Suprapubic skin (tissue), 4 donors: ENCODE measurements at regions not wholly inside any gene's neighbourhood (a gene's known extent, or its start where the extent isn't known, plus 50 kb on each side); places are given as distances from the start of the nearest gene placed in this dataset.

Experiments
- DNase-seq, 2 donors: peaks; one replicate each; pipeline ENCODE4 v3.0.0-alpha.2; 2019; ENCODE audit warnings: low spot score in 2 of 2
- H3K27ac ChIP-seq: fragments of 200-600 bp; sonication (generic); one replicate; pipeline ENCODE4 v1.5.1; 2019
- H3K27me3 ChIP-seq: fragments of 200-600 bp; sonication (generic); one replicate; pipeline ENCODE4 v1.5.1; 2019
- H3K36me3 ChIP-seq: fragments of 200-600 bp; sonication (generic); one replicate; pipeline ENCODE4 v1.5.1; 2019
- H3K4me1 ChIP-seq: fragments of 200-600 bp; sonication (generic); one replicate; pipeline ENCODE4 v1.5.1; 2019
- H3K4me3 ChIP-seq: fragments of 200-600 bp; sonication (generic); one replicate; pipeline ENCODE4 v1.5.1; 2019; ENCODE audit warnings: mild to moderate bottlenecking
- H3K9me3 ChIP-seq: fragments of 200-600 bp; sonication (generic); one replicate; pipeline ENCODE4 v1.5.1; 2019
- EP300 ChIP-seq: sonication (generic); formaldehyde crosslinking; IDR thresholded peaks from one replicate; pipeline ENCODE4 v1.6.1; 2017; ENCODE audit warnings: antibody characterized with exemption
- POLR2A ChIP-seq, 2 donors: fragments of 450-650 bp; IDR thresholded peaks; one replicate each; pipeline ENCODE4 v1.6.1; 2017; ENCODE audit warnings: antibody characterized with exemption in 2 of 2, mild to moderate bottlenecking in 2 of 2, moderate library complexity in 2 of 2
- POLR2AphosphoS5 ChIP-seq, 3 donors: sonication (generic); formaldehyde crosslinking; IDR thresholded peaks; one replicate each; pipeline ENCODE4 v1.6.1; 2017; ENCODE audit warnings: antibody characterized with exemption in 3 of 3
- WGBS: methylation state at CpG from one replicate; pipeline ENCODE4 v1.1.5; 2018; 5-methylcytosine and 5-hydroxymethylcytosine counted together
- TF ChIP-seq, protein P1 (sequence below), 2 donors: fragments of 200-600 bp in 1 of 2; fragments of 450-650 bp in 1 of 2; sonication (generic) in 1 of 2; IDR thresholded peaks; one replicate each; pipeline ENCODE4 v1.5.1; 2016 to 2019; ENCODE audit warnings: antibody characterized with exemption in 2 of 2, mild to moderate bottlenecking in 1 of 2, moderate library complexity in 1 of 2

DNA sequence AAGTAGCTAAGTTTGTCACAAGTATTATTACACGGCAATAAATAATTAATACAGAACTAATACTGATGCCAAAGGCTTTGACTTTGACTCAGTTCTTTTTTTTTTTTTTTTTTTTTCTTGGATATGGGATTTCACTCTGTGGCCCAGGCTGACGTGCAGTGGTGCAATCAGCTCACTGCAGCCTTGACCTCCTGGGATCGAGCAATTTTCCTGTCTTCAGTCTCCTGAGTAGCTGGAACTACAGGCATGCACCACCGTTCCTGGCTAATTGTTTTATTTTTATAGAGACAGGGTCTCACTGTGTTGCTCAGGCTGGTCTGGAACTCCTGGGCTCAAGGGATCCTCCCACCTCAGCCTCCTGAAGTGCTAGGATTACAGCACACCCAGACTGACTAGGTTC lies 284.5 kb downstream of the SS18 start:
- 89% methylated on average over 4 of the region's 4 CpGs for WGBS
- H3K4me3 ChIP-seq, result no peak overlapping the region
- H3K36me3 ChIP-seq, result no peaks in the 10 kb centered on the region
- peak overlapping the region; percentile 36 for H3K27ac ChIP-seq
- no peak for TF ChIP-seq EP300
- TF ChIP-seq, protein P1, sequence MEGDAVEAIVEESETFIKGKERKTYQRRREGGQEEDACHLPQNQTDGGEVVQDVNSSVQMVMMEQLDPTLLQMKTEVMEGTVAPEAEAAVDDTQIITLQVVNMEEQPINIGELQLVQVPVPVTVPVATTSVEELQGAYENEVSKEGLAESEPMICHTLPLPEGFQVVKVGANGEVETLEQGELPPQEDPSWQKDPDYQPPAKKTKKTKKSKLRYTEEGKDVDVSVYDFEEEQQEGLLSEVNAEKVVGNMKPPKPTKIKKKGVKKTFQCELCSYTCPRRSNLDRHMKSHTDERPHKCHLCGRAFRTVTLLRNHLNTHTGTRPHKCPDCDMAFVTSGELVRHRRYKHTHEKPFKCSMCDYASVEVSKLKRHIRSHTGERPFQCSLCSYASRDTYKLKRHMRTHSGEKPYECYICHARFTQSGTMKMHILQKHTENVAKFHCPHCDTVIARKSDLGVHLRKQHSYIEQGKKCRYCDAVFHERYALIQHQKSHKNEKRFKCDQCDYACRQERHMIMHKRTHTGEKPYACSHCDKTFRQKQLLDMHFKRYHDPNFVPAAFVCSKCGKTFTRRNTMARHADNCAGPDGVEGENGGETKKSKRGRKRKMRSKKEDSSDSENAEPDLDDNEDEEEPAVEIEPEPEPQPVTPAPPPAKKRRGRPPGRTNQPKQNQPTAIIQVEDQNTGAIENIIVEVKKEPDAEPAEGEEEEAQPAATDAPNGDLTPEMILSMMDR (IDR thresholded peaks at IDR 0.05), result no peak
- TF ChIP-seq POLR2A (IDR thresholded peaks at IDR 0.05), result no peak
- no peak for TF ChIP-seq POLR2AphosphoS5 (IDR thresholded peaks at IDR 0.05)
- H3K27me3 ChIP-seq, result no peaks in the 10 kb centered on the region
- H3K9me3 ChIP-seq, result no peaks in the 10 kb centered on the region
- DNase-seq, result no peak
- H3K4me1 ChIP-seq, result no peaks in the 10 kb centered on the region

DNA sequence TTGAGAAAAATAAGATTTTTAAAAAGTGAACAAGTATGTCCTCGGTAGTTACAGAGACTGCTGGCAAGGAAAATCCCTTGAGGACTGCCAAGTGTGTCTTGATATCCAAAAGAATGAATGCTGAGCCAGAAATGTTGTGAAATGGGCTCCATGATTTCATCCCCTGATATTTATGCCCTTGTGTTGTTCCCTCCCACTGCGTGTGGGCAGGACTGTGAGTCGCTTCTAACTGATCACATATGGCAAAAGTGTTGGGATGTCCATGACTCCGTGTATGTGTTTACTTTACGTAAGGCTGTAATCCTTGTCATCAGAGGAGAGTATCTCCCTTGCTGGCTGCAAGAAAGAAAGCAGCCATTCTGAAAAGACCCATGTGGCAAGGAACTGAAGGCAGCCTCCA lies 285.1 kb downstream of the SS18 start:
- H3K9me3 ChIP-seq, result no peaks in the 10 kb centered on the region
- no peaks in the 10 kb centered on the region for H3K27me3 ChIP-seq
- peak in 1 of 2 donors; percentile 70 for DNase-seq
- H3K4me3 ChIP-seq, result no peak overlapping the region
- H3K4me1 ChIP-seq, result no peaks in the 10 kb centered on the region
- no peaks in the 10 kb centered on the region for H3K36me3 ChIP-seq
- 35% methylated on average over 5 of the region's 5 CpGs for WGBS
- TF ChIP-seq POLR2AphosphoS5 (IDR thresholded peaks at IDR 0.05), result peak in 1 of 3 donors; percentile 15
- TF ChIP-seq, protein P1 (IDR thresholded peaks at IDR 0.05), result no peak
- peak overlapping the region; percentile 36 for H3K27ac ChIP-seq

DNA sequence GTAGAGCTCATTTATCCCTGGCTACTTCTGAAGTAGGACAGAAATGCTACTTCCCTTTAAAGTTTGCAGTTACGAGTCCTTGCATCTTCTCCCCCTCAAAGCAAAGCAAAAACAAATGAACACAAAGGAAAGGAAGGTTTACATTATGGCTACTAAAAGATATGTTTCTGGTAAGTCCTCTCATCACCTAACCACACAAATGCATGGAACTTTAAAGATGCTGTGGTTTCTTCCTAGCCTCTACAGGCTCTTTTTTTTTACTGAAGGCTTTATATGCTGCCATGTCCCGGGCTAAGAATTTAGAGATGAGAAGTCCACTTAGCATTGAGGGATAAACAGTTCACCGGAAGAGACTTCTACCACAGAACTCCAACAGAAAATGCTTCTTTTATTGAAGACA lies 291.2 kb downstream of the SS18 start:
- TF ChIP-seq POLR2AphosphoS5 (IDR thresholded peaks at IDR 0.05) (no peak), EP300 (no peak), POLR2A (IDR thresholded peaks at IDR 0.05) (no peak)
- TF ChIP-seq, protein P1 (IDR thresholded peaks at IDR 0.05), result no peak
- Histone ChIP-seq H3K27ac (no peak overlapping the region), H3K36me3 (no peaks in the 10 kb centered on the region), H3K4me1 (no peaks in the 10 kb centered on the region), H3K9me3 (no peaks in the 10 kb centered on the region), H3K27me3 (no peaks in the 10 kb centered on the region), H3K4me3 (no peak overlapping the region)
- WGBS, result 91% methylated on average over 3 of the region's 3 CpGs
- DNase-seq, result no peak

DNA sequence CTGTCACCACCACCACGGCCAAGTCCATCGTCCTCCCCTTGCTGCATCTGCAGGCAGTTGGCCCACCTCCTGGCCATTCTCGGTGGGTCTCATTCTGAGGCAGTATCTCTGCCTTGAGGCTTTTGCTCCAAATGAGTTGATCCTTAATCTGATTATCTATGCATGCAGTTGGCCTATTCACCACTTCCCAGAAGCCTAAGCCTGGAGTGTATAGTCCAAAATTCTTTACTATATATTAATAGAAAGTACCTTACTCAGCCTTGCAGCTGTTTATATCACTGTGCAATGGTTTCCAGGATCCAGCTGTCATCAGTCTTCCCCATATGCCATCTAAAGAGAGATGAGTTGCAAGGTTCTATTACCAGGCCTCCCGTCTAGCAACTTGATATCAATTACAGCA lies 292.4 kb downstream of the SS18 start:
- H3K36me3 ChIP-seq, result no peaks in the 10 kb centered on the region
- DNase-seq, result no peak
- no peaks in the 10 kb centered on the region for H3K27me3 ChIP-seq
- H3K4me3 ChIP-seq, result no peak overlapping the region
- no peak overlapping the region for H3K27ac ChIP-seq
- TF ChIP-seq POLR2A (IDR thresholded peaks at IDR 0.05), result no peak
- TF ChIP-seq, protein P1 (IDR thresholded peaks at IDR 0.05), result no peak
- TF ChIP-seq POLR2AphosphoS5 (IDR thresholded peaks at IDR 0.05), result no peak
- no peak for TF ChIP-seq EP300
- WGBS, result 77% methylated on average over 4 of the region's 4 CpGs
- H3K4me1 ChIP-seq, result no peaks in the 10 kb centered on the region
- H3K9me3 ChIP-seq, result no peaks in the 10 kb centered on the region

DNA sequence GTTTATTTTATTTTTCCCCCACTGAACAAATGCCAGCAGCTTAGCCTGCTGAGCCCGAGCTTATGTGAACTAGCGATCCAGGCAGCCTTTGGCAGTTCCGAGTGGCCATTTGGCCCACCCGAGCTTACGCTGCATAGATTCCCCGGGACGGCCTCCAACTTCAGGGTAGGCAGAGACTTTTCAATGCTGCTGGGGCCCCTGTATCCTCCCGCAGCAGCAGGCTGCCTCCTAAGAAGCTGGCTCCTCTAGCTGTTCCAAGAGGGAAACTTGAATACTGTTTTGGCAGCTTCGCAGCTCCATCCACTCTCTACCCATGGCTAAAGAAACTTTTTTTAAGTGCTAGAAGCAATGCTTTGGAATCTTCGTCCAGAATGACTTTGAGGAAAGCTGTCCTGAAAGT lies 295.2 kb downstream of the SS18 start:
- 89% methylated on average over 10 of the region's 10 CpGs for WGBS
- TF ChIP-seq, protein P1 (IDR thresholded peaks at IDR 0.05), result no peak
- no peak for TF ChIP-seq POLR2A (IDR thresholded peaks at IDR 0.05)
- TF ChIP-seq POLR2AphosphoS5 (IDR thresholded peaks at IDR 0.05), result no peak
- TF ChIP-seq EP300, result no peak
- no peaks in the 10 kb centered on the region for H3K4me1 ChIP-seq
- no peak overlapping the region for H3K27ac ChIP-seq
- H3K4me3 ChIP-seq, result no peak overlapping the region
- H3K27me3 ChIP-seq, result no peaks in the 10 kb centered on the region
- H3K9me3 ChIP-seq, result no peaks in the 10 kb centered on the region
- no peaks in the 10 kb centered on the region for H3K36me3 ChIP-seq
- no peak for DNase-seq
